Endodermal cell (in vitro differentiated cells): ENCODE measurements at regions not wholly inside any gene's neighbourhood (a gene's known extent, or its start where the extent isn't known, plus 50 kb on each side); places are given as distances from the start of the nearest gene placed in this dataset.

Experiments
- DNase-seq: peaks from one replicate; pipeline ENCODE4 v3.0.0-alpha.2; 2017
- H3K27ac ChIP-seq: 2 replicates; pipeline ENCODE4 v1.5.1; 2013; ENCODE audit warnings: mild to moderate bottlenecking, low read depth, low read length, moderate library complexity
- H3K27me3 ChIP-seq: 2 replicates; pipeline ENCODE4 v1.6.1; 2013; ENCODE audit warnings: mild to moderate bottlenecking, low read length, moderate library complexity; ENCODE audit not compliant: insufficient read depth, control insufficient read depth, poor library complexity, severe bottlenecking
- H3K36me3 ChIP-seq: 2 replicates; pipeline ENCODE4 v1.7.0; 2013; ENCODE audit warnings: mild to moderate bottlenecking, low read length, moderate library complexity; ENCODE audit not compliant: control insufficient read depth, insufficient read depth
- H3K4me1 ChIP-seq: one replicate; pipeline ENCODE4 v1.7.0; 2013; ENCODE audit warnings: low read length; ENCODE audit not compliant: control insufficient read depth, insufficient read depth
- H3K4me3 ChIP-seq: 2 replicates; pipeline ENCODE4 v1.5.1; 2013; ENCODE audit warnings: mild to moderate bottlenecking, low read length, moderate library complexity
- H3K9ac ChIP-seq: 2 replicates; pipeline ENCODE4 v1.6.1; 2013; ENCODE audit warnings: mild to moderate bottlenecking, low read length, moderate library complexity; ENCODE audit not compliant: poor library complexity, severe bottlenecking; ENCODE audit errors: extremely low read depth
- H3K9me3 ChIP-seq: 2 replicates; pipeline ENCODE4 v1.6.1; 2013; ENCODE audit warnings: mild to moderate bottlenecking, low read length, moderate library complexity; ENCODE audit not compliant: control insufficient read depth
- H3K27ac Mint-ChIP-seq: 2 replicates; pipeline ENCODE4 v1.8.0; 2020; ENCODE audit warnings: mixed read lengths
- H3K27me3 Mint-ChIP-seq: 2 replicates; pipeline ENCODE4 v1.8.0; 2021; ENCODE audit warnings: mild to moderate bottlenecking, mixed read lengths; ENCODE audit not compliant: insufficient read depth
- H3K36me3 Mint-ChIP-seq: 2 replicates; pipeline ENCODE4 v1.8.0; 2020; ENCODE audit warnings: low read depth, mixed read lengths
- H3K4me1 Mint-ChIP-seq: 2 replicates; pipeline ENCODE4 v1.8.0; 2020; ENCODE audit warnings: mixed read lengths
- H3K4me3 Mint-ChIP-seq: 2 replicates; pipeline ENCODE4 v1.8.0; 2020; ENCODE audit warnings: mild to moderate bottlenecking, moderate library complexity, mixed read lengths
- H3K9me3 Mint-ChIP-seq: 2 replicates; pipeline ENCODE4 v1.8.0; 2020; ENCODE audit warnings: mild to moderate bottlenecking, mixed read lengths
- CTCF ChIP-seq: fragments of 200-600 bp; sonication (generic); conservative IDR thresholded peaks from 2 replicates; pipeline ENCODE4 v1.5.0; 2021; ENCODE audit warnings: antibody characterized with exemption, mild to moderate bottlenecking
- WGBS, 2 experiments: methylation state at CpG; one replicate each; pipeline versions ENCODE4 v1.1.5 to v1.1.7; 2013; ENCODE audit warnings: missing lambda C conversion rate in 2 of 2, mixed read lengths in 1 of 2; ENCODE audit not compliant: insufficient coverage in 1 of 2, insufficient read length in 1 of 2; 5-methylcytosine and 5-hydroxymethylcytosine counted together

- H3K27ac Mint-ChIP-seq, result no peak overlapping the region
- peaks cover 4% of the 10 kb centered on the region for H3K4me1 ChIP-seq
- H3K9me3 Mint-ChIP-seq, result no peaks in the 10 kb centered on the region
- H3K4me1 Mint-ChIP-seq, result peaks cover 22% of the 10 kb centered on the region
- no peaks in the 10 kb centered on the region for H3K36me3 ChIP-seq
- no peak overlapping the region for H3K4me3 Mint-ChIP-seq
- H3K27me3 Mint-ChIP-seq, result peaks cover 2% of the 10 kb centered on the region
- 95 to 100% methylated on average over 3 to 4 of the region's 4 CpGs for WGBS, 2 experiments
- DNase-seq, result peak; percentile 53
- TF ChIP-seq CTCF, result no peak
- H3K4me3 ChIP-seq, result no peak overlapping the region
- H3K27ac ChIP-seq, result no peak overlapping the region
- no peaks in the 10 kb centered on the region for H3K36me3 Mint-ChIP-seq
- H3K9ac ChIP-seq, result no peak overlapping the region
- H3K27me3 ChIP-seq, result no peaks in the 10 kb centered on the region
- H3K9me3 ChIP-seq, result no peaks in the 10 kb centered on the region
Observed at GRCh38 chr12:70043490-70044138, 199.6 kb upstream of the CNOT2 start.

DNA sequence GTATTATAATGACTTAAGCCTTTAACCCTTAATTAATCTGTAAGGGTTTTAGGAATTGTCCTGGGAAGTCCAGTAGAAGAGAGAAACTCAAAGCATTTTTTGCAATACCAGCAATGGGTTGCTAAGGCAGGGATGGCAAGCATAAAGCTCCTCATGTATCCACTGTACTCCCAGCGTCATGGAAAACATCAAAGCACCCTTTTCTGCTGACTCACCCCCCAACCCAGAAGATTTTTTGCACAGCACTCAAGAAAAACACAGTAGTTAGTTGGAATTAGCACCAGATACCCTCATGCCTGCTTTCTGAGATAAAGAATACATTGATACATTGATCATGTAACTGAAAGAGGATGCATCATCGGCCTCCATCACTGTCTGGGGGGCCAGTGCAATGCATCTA lies 199.1 kb upstream of the CNOT2 start:
- Histone ChIP-seq H3K27ac (no peak overlapping the region), H3K9ac (no peak overlapping the region), H3K9me3 (no peaks in the 10 kb centered on the region), H3K36me3 (no peaks in the 10 kb centered on the region), H3K27me3 (no peaks in the 10 kb centered on the region), H3K4me3 (no peak overlapping the region), H3K4me1 (peaks cover 4% of the 10 kb centered on the region)
- Mint-ChIP-seq H3K9me3 (no peaks in the 10 kb centered on the region), H3K27me3 (peaks cover 2% of the 10 kb centered on the region), H3K36me3 (no peaks in the 10 kb centered on the region), H3K4me3 (no peak overlapping the region), H3K4me1 (peaks cover 22% of the 10 kb centered on the region), H3K27ac (no peak overlapping the region)
- DNase-seq, result no peak
- no peak for TF ChIP-seq CTCF
- WGBS, 2 experiments, result 85 to 86% methylated on average over 2 of the region's 2 CpGs

DNA sequence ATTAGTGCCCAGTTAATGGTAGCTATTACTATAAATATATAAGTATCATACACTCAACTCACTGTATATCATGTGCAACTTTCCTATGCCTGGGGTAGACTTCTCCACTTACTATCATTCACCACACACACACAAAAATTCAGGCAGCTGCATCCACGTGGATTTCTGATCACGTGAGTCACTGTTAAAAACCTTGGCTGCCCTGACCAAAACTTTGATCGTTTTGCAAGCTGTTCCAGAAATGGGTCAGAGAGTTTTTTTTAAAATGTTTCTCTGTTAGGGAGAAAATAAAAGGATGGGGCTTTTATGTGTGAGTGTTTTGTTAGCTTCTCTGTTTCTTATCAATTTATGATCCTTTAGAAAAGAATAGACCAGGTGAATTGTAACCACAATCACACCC lies 198.2 kb upstream of the CNOT2 start:
- Histone ChIP-seq H3K4me3 (no peak overlapping the region), H3K9ac (no peak overlapping the region), H3K27ac (no peak overlapping the region), H3K36me3 (no peaks in the 10 kb centered on the region), H3K4me1 (peaks cover 4% of the 10 kb centered on the region), H3K9me3 (no peaks in the 10 kb centered on the region), H3K27me3 (no peaks in the 10 kb centered on the region)
- no peaks in the 10 kb centered on the region for H3K9me3 Mint-ChIP-seq
- no peak overlapping the region for H3K4me3 Mint-ChIP-seq
- H3K4me1 Mint-ChIP-seq, result peaks cover 27% of the 10 kb centered on the region
- no peak for TF ChIP-seq CTCF
- peaks cover 2% of the 10 kb centered on the region for H3K27me3 Mint-ChIP-seq
- WGBS, 2 experiments, result 88 to 90% methylated on average over 2 to 3 of the region's 3 CpGs
- DNase-seq, result no peak
- no peaks in the 10 kb centered on the region for H3K36me3 Mint-ChIP-seq
- no peak overlapping the region for H3K27ac Mint-ChIP-seq
